GM23248 (cell line): ENCODE measurements at regions not wholly inside any gene's neighbourhood (a gene's known extent, or its start where the extent isn't known, plus 50 kb on each side); places are given as distances from the start of the nearest gene placed in this dataset.

Experiments used
- DNase-seq: peaks from one replicate; pipeline ENCODE4 v3.0.0-alpha.2; 2015
- H2AFZ ChIP-seq: fragments of 200-600 bp; sonication (generic); 2 replicates; pipeline ENCODE4 v1.6.1; 2016; ENCODE audit warnings: antibody characterized with exemption
- H3F3A ChIP-seq: fragments of 200-600 bp; sonication (generic); 2 replicates; pipeline ENCODE4 v1.6.1; 2016; ENCODE audit warnings: mild to moderate bottlenecking, antibody characterized with exemption, mixed run types; ENCODE audit not compliant: insufficient read depth
- H3K27ac ChIP-seq: fragments of 200-600 bp; sonication (generic); 2 replicates; pipeline ENCODE4 v1.5.1; 2016; ENCODE audit warnings: mild to moderate bottlenecking
- H3K27me3 ChIP-seq: fragments of 200-600 bp; sonication (generic); replicated peaks from 2 replicates; pipeline ENCODE4 v1.6.1; 2016; ENCODE audit warnings: mild to moderate bottlenecking; ENCODE audit not compliant: insufficient read depth
- H3K36me3 ChIP-seq: fragments of 200-600 bp; sonication (generic); 2 replicates; pipeline ENCODE4 v1.6.1; 2016; ENCODE audit warnings: low read depth, mild to moderate bottlenecking
- H3K4me1 ChIP-seq: fragments of 200-600 bp; sonication (generic); 2 replicates; pipeline ENCODE4 v1.6.1; 2016; ENCODE audit warnings: mild to moderate bottlenecking; ENCODE audit not compliant: insufficient read depth
- H3K4me2 ChIP-seq: fragments of 200-600 bp; sonication (generic); one replicate; pipeline ENCODE4 v1.6.1; 2016; ENCODE audit warnings: mild to moderate bottlenecking; ENCODE audit not compliant: unreplicated experiment
- H3K4me3 ChIP-seq: fragments of 200-600 bp; sonication (generic); 2 replicates; pipeline ENCODE4 v1.5.1; 2016; ENCODE audit warnings: mild to moderate bottlenecking
- H3K79me2 ChIP-seq: fragments of 200-600 bp; sonication (generic); 2 replicates; pipeline ENCODE4 v1.6.1; 2016; ENCODE audit warnings: mild to moderate bottlenecking; ENCODE audit not compliant: insufficient read depth
- H3K9ac ChIP-seq: fragments of 200-600 bp; sonication (generic); 2 replicates; pipeline ENCODE4 v1.6.1; 2016; ENCODE audit warnings: mild to moderate bottlenecking
- H3K9me2 ChIP-seq: fragments of 200-600 bp; sonication (generic); 2 replicates; pipeline ENCODE4 v1.6.1; 2016; ENCODE audit warnings: mixed run types, mild to moderate bottlenecking, moderate library complexity; ENCODE audit not compliant: insufficient read depth
- H3K9me3 ChIP-seq: fragments of 200-600 bp; sonication (generic); one replicate; pipeline ENCODE4 v1.6.1; 2017; ENCODE audit warnings: low read depth
- H4K20me1 ChIP-seq: fragments of 200-600 bp; sonication (generic); 2 replicates; pipeline ENCODE4 v1.6.0; 2016; ENCODE audit not compliant: insufficient read depth
- EZH2 ChIP-seq: fragments of 200-600 bp; sonication (generic); IDR thresholded peaks from 2 replicates; pipeline ENCODE4 v1.6.1; 2018; ENCODE audit warnings: antibody characterized with exemption, mild to moderate bottlenecking; ENCODE audit not compliant: insufficient read depth, poor library complexity, severe bottlenecking
- EZH2phosphoT487 ChIP-seq: fragments of 200-600 bp; sonication (generic); IDR thresholded peaks from 2 replicates; pipeline ENCODE4 v1.6.1; 2018; ENCODE audit warnings: antibody characterized with exemption, moderate library complexity, mild to moderate bottlenecking, low read depth; ENCODE audit not compliant: insufficient read depth
- WGBS, 2 experiments: methylation state at CpG; one replicate each; pipeline ENCODE4 v1.1.6; 2015 to 2017; ENCODE audit warnings: low lambda C conversion rate in 2 of 2, low coverage in 1 of 2; ENCODE audit errors: missing lambda C conversion rate in 2 of 2; 5-methylcytosine and 5-hydroxymethylcytosine counted together
- in situ Hi-C: fragments of 300-500 bp; cut with MboI; formaldehyde crosslinking; loops from 2 replicates; pipeline ENCODE4 v1.15.0; 2020

- H3K4me2 ChIP-seq, result no peak overlapping the region
- no peaks in the 10 kb centered on the region for H3K79me2 ChIP-seq
- H3K9me3 ChIP-seq, result no peaks in the 10 kb centered on the region
- no peaks in the 10 kb centered on the region for H3K27me3 ChIP-seq
- H3K4me3 ChIP-seq, result no peak overlapping the region
- H4K20me1 ChIP-seq, result no peaks in the 10 kb centered on the region
- H3K27ac ChIP-seq, result no peak overlapping the region
- H3K36me3 ChIP-seq, result no peaks in the 10 kb centered on the region
- 8 to 16% methylated on average over 2 of the region's 2 CpGs for WGBS, 2 experiments
- no peaks in the 10 kb centered on the region for H3K9me2 ChIP-seq
- DNase-seq, result no peak
- H3F3A ChIP-seq, result no peaks in the 10 kb centered on the region
- H2AFZ ChIP-seq, result no peak overlapping the region
- no peak overlapping the region for H3K9ac ChIP-seq
- in situ Hi-C loops, result no loop called here
- H3K4me1 ChIP-seq, result no peaks in the 10 kb centered on the region
- no peak for TF ChIP-seq EZH2phosphoT487
- TF ChIP-seq EZH2, result no peak
Observed at GRCh38 chr9:25519286-25519685, 159.0 kb downstream of the TUSC1 start.

- Histone ChIP-seq H3K4me3 (no peak overlapping the region), H3K9ac (no peak overlapping the region), H3K27ac (no peak overlapping the region), H4K20me1 (no peaks in the 10 kb centered on the region), H3K79me2 (no peaks in the 10 kb centered on the region), H3K4me2 (no peak overlapping the region), H3K36me3 (no peaks in the 10 kb centered on the region), H3K4me1 (no peaks in the 10 kb centered on the region), H3K27me3 (no peaks in the 10 kb centered on the region), H3K9me3 (no peaks in the 10 kb centered on the region), H2AFZ (no peak overlapping the region), H3K9me2 (no peaks in the 10 kb centered on the region), H3F3A (no peaks in the 10 kb centered on the region)
- TF ChIP-seq EZH2 (no peak), EZH2phosphoT487 (no peak)
- in situ Hi-C loops, result no loop called here
- no peak for DNase-seq
- 21 to 24% methylated on average over 2 of the region's 2 CpGs for WGBS, 2 experiments
Observed at GRCh38 chr9:25517701-25518100, 160.5 kb downstream of the TUSC1 start.

GRCh38 chr9:25513509-25514033 lies 164.7 kb downstream of the TUSC1 start:
- Histone ChIP-seq H3K36me3 (no peaks in the 10 kb centered on the region), H3K9me2 (no peaks in the 10 kb centered on the region), H4K20me1 (no peaks in the 10 kb centered on the region), H3K27me3 (no peaks in the 10 kb centered on the region), H3K4me1 (no peaks in the 10 kb centered on the region), H3K27ac (no peak overlapping the region), H3K9ac (no peak overlapping the region), H3K79me2 (no peaks in the 10 kb centered on the region), H2AFZ (no peak overlapping the region), H3F3A (no peaks in the 10 kb centered on the region), H3K4me2 (no peak overlapping the region), H3K9me3 (no peaks in the 10 kb centered on the region), H3K4me3 (no peak overlapping the region)
- DNase-seq, result no peak
- no peak for TF ChIP-seq EZH2phosphoT487
- no peak for TF ChIP-seq EZH2
- in situ Hi-C loops, result no loop called here
- 6 to 25% methylated on average over 3 of the region's 3 CpGs for WGBS, 2 experiments

- Histone ChIP-seq H3K36me3 (no peaks in the 10 kb centered on the region), H2AFZ (no peak overlapping the region), H3K27me3 (no peaks in the 10 kb centered on the region), H3K9me3 (no peaks in the 10 kb centered on the region), H3K4me1 (no peaks in the 10 kb centered on the region), H3K9me2 (no peaks in the 10 kb centered on the region), H3K4me2 (no peak overlapping the region), H3K27ac (no peak overlapping the region), H3K9ac (no peak overlapping the region), H3K79me2 (no peaks in the 10 kb centered on the region), H3F3A (no peaks in the 10 kb centered on the region), H3K4me3 (no peak overlapping the region), H4K20me1 (no peaks in the 10 kb centered on the region)
- in situ Hi-C loops, result no loop called here
- no peak for TF ChIP-seq EZH2phosphoT487
- TF ChIP-seq EZH2, result no peak
- WGBS, 2 experiments, result 0 to 6% methylated on average over 1 of the region's 1 CpG
- no peak for DNase-seq
Observed at GRCh38 chr9:25505644-25506043, 172.6 kb downstream of the TUSC1 start.

- H3K9me3 ChIP-seq, result no peaks in the 10 kb centered on the region
- no peak overlapping the region for H3K9ac ChIP-seq
- H3K27me3 ChIP-seq, result no peaks in the 10 kb centered on the region
- no peak for DNase-seq
- H3F3A ChIP-seq, result no peaks in the 10 kb centered on the region
- H2AFZ ChIP-seq, result no peak overlapping the region
- H3K4me1 ChIP-seq, result no peaks in the 10 kb centered on the region
- H3K9me2 ChIP-seq, result no peaks in the 10 kb centered on the region
- H3K27ac ChIP-seq, result no peak overlapping the region
- no peak for TF ChIP-seq EZH2
- no peak for TF ChIP-seq EZH2phosphoT487
- WGBS, 2 experiments, result 13 to 14% methylated on average over 1 of the region's 1 CpG
- in situ Hi-C loops, result no loop called here
- no peak overlapping the region for H3K4me2 ChIP-seq
- no peaks in the 10 kb centered on the region for H4K20me1 ChIP-seq
- no peak overlapping the region for H3K4me3 ChIP-seq
- no peaks in the 10 kb centered on the region for H3K79me2 ChIP-seq
- no peaks in the 10 kb centered on the region for H3K36me3 ChIP-seq
Observed at GRCh38 chr9:25481372-25481771, 196.9 kb downstream of the TUSC1 start.
